NT2/D1 (cell line): ENCODE measurements at regions not wholly inside any gene's neighbourhood (a gene's known extent, or its start where the extent isn't known, plus 50 kb on each side); places are given as distances from the start of the nearest gene placed in this dataset.

Experiments used
- DNase-seq: peaks from one replicate; pipeline ENCODE4 v3.0.0-alpha.2; 2011; ENCODE audit warnings: low read depth, low spot score
- H3K27me3 ChIP-seq: 2 replicates; pipeline ENCODE4 v1.6.0; 2011; ENCODE audit warnings: mild to moderate bottlenecking; ENCODE audit not compliant: insufficient read length, insufficient read depth
- H3K36me3 ChIP-seq: 2 replicates; pipeline ENCODE4 v1.6.1; 2011; ENCODE audit warnings: mild to moderate bottlenecking, low read length, mixed read lengths; ENCODE audit not compliant: insufficient read depth, insufficient read length
- H3K4me1 ChIP-seq: 2 replicates; pipeline ENCODE4 v1.5.1; 2011; ENCODE audit not compliant: insufficient read depth, insufficient read length
- H3K4me3 ChIP-seq: 2 replicates; pipeline ENCODE4 v1.5.1; 2011; ENCODE audit warnings: low read depth; ENCODE audit not compliant: insufficient read length
- H3K9ac ChIP-seq: 2 replicates; pipeline ENCODE4 v1.6.0; 2011; ENCODE audit warnings: low read depth; ENCODE audit not compliant: insufficient read length
- H3K9me3 ChIP-seq: 2 replicates; pipeline ENCODE4 v1.5.1; 2011; ENCODE audit warnings: mild to moderate bottlenecking, low read length; ENCODE audit not compliant: insufficient read depth
- SUZ12 ChIP-seq: IDR thresholded peaks from 2 replicates; pipeline ENCODE4 v1.6.1; 2011; ENCODE audit not compliant: insufficient read length, insufficient read depth; ENCODE audit errors: extremely low read depth
- YY1 ChIP-seq: IDR thresholded peaks from 2 replicates; pipeline ENCODE4 v1.6.1; 2011; ENCODE audit not compliant: insufficient read length, insufficient read depth
- ZNF274 ChIP-seq: IDR thresholded peaks from 2 replicates; pipeline ENCODE4 v1.6.1; 2011; ENCODE audit warnings: mild to moderate bottlenecking, low read depth, low read length

DNA sequence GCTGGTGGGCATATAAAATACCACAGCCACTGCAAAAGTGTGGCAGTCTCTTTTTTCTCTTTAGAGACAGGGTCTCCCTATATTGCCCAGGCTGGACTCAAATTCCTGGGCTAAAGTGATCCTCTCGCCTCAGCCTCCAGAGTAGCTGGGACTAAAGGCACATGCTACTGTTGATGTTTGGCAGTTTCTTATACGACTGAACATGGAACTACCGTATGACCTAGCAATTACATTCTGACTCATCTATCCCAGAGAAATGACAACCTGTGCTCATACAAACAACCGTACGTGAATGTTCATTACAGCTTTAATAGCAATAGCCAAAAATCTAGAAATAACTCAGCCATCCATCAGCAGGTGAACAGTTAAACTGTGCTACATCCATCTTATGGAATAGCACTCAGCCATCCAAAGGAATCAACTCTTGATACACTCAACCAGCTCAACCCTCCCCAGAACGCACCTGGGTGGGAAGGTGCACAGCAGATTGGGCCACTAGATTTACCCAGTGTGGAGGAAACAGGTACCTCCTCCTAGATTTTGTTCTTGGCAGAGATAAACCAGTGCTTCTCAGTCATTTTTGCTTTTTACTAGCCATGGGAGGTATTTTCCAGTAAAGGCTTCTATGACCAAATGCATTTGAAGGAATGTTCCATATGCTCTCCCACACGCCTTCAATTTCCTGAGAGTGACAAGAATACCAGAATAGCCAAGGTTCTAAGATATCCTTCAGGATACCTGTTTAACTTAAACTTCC is 130.5 kb downstream of the MED15 start:
- DNase-seq, result no peak
- no peaks in the 10 kb centered on the region for H3K27me3 ChIP-seq

DNA sequence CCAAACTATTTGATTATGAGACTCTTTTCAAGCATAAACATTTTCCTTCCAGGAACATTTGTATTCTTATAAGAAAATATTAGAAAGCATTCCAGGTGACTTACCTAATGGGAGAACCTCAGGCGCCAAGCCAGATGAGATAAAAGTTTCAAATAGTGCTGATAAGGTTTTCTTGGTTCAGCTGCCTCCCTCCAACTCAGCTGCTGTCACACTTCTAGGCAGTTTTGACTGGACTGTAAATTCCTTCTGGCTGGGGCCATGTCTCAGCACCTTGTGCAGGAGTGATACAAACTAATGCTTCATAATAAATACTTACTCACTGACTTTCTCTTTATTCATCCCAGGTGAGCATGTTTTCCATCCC is 131.1 kb downstream of the MED15 start:
- Histone ChIP-seq H3K4me1 (peaks cover 3% of the 10 kb centered on the region), H3K4me3 (no peak overlapping the region), H3K27me3 (no peaks in the 10 kb centered on the region), H3K9me3 (no peaks in the 10 kb centered on the region), H3K9ac (no peak overlapping the region), H3K36me3 (no peaks in the 10 kb centered on the region)
- no peak for DNase-seq
- TF ChIP-seq YY1, result no peak
- no peak for TF ChIP-seq ZNF274
- TF ChIP-seq SUZ12, result no peak

More for the DNA sequence above, 130.5 kb downstream of the MED15 start:
- Histone ChIP-seq H3K4me1 (peaks cover 3% of the 10 kb centered on the region), H3K9ac (no peak overlapping the region), H3K9me3 (no peaks in the 10 kb centered on the region), H3K36me3 (no peaks in the 10 kb centered on the region), H3K4me3 (no peak overlapping the region)
- TF ChIP-seq ZNF274 (no peak), YY1 (no peak), SUZ12 (no peak)

DNA sequence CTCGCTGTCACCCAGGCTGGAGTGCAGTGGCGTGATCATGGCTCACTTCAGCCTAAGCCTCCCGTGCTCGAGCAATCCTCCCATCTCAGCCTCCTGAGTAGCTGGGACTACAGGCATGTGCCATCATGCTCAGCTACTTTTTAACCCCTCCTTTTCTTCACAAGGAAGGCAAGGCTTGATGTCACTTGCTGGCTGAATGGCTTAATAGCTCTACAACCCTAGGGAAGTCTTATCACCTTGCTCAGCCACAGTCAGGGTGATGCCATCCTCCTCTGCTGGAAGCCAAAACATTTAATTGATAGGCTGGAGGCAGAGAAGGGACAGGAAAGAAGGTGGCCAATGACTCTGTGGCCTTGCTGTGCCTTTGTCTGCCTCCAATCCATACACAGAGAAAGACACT is 131.9 kb downstream of the MED15 start:
- H3K4me1 ChIP-seq, result peaks cover 3% of the 10 kb centered on the region
- no peak for TF ChIP-seq YY1
- TF ChIP-seq ZNF274, result no peak
- TF ChIP-seq SUZ12, result no peak
- H3K27me3 ChIP-seq, result no peaks in the 10 kb centered on the region
- H3K9ac ChIP-seq, result no peak overlapping the region
- no peaks in the 10 kb centered on the region for H3K36me3 ChIP-seq
- no peaks in the 10 kb centered on the region for H3K9me3 ChIP-seq
- H3K4me3 ChIP-seq, result no peak overlapping the region
- DNase-seq, result no peak

DNA sequence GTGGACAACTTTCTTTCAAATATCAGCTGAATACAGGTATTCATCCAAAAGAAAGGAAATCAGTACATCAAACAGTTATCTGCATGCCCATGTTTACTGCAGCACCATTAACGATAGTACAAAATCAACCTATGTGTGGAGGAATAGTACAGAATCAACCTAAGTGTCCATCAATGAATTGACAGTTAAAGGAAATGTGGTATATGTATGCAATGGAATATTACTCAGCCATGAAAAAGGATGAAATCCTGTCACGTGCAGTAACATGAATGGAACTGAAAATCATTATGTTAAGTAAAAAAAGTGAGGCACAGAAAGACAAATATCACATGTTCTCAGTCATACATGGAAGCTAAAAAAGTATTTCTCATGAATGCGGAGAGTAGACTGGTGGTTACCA is 132.3 kb downstream of the MED15 start:
- peaks cover 3% of the 10 kb centered on the region for H3K4me1 ChIP-seq
- no peaks in the 10 kb centered on the region for H3K9me3 ChIP-seq
- no peaks in the 10 kb centered on the region for H3K27me3 ChIP-seq
- no peak overlapping the region for H3K9ac ChIP-seq
- DNase-seq, result no peak
- H3K4me3 ChIP-seq, result no peak overlapping the region
- no peak for TF ChIP-seq YY1
- no peak for TF ChIP-seq ZNF274
- TF ChIP-seq SUZ12, result no peak
- H3K36me3 ChIP-seq, result no peaks in the 10 kb centered on the region

DNA sequence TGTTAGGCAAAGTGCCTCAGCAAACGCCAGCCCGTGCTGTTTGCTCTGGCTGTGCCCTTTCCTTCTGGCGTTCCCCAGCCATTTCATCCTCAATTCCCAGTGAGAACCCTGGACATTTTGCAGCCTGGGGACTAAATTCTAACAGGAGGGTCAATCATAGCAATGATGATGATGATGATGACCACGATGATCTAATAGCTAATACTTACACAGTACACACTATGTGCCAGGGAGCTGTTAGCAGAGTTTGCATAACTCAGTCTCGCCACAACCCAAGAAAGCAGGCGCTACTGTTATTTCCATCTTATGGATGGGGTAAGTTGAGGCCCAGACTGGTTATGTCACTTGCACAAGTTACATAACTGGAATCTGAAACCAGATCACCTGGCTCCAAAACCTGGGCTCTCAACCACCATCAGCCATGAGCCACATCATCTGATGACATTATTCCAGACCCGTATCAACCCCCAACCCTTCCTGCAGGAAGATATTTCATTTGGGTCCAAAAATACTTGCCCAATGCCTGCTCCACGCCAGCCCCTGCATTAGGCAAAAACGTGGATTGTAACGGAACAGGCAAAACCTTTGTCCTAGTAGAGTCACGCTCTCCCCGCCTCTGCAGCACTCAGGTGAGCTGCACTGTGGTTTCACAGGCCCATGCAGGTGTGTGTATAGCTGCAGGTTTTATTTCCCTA is 132.6 kb upstream of the SERPIND1 start:
- TF ChIP-seq SUZ12, result no peak
- TF ChIP-seq ZNF274, result no peak
- TF ChIP-seq YY1, result no peak
- Histone ChIP-seq H3K27me3 (no peaks in the 10 kb centered on the region), H3K9me3 (no peaks in the 10 kb centered on the region)

DNA sequence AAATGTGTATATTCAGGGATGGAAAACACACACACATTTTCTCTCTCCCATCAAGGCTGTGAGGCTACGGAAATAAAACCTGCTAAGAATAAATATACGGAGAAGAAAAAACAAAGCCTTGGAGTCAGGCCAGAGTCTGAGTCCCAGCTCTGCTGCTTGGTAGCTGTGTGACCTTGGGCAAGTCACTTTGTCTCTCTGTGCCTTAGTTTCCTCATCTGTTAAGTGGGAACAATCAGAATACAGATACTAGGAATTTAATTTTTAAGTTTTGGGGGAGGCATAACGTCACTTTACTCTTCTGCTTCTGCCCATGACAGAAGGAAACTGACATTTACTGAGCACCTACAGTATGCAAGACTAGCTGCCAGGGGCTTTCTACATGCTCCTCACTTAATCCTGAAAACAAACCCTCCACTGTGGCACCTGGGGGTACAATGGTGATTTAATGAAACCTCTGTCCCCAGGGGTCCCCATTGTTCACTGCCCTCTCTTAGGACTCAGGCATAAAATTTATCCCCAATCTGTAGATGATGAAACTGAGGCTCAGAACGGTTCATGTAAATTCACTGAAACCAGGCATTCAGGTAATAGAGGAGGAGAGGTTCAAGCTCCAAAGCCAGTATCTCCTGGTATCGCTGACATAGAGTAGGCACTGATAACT is 131.9 kb upstream of the SERPIND1 start:
- no peaks in the 10 kb centered on the region for H3K9me3 ChIP-seq
- no peaks in the 10 kb centered on the region for H3K36me3 ChIP-seq
- no peak for DNase-seq
- no peaks in the 10 kb centered on the region for H3K27me3 ChIP-seq
- no peak overlapping the region for H3K4me3 ChIP-seq
- H3K4me1 ChIP-seq, result no peaks in the 10 kb centered on the region
- TF ChIP-seq SUZ12 (no peak), ZNF274 (no peak), YY1 (no peak)
- H3K9ac ChIP-seq, result no peak overlapping the region

More for the DNA sequence above, 132.6 kb upstream of the SERPIND1 start:
- Histone ChIP-seq H3K9ac (no peak overlapping the region), H3K36me3 (no peaks in the 10 kb centered on the region), H3K4me1 (peaks cover 3% of the 10 kb centered on the region), H3K4me3 (no peak overlapping the region)
- no peak for DNase-seq

DNA sequence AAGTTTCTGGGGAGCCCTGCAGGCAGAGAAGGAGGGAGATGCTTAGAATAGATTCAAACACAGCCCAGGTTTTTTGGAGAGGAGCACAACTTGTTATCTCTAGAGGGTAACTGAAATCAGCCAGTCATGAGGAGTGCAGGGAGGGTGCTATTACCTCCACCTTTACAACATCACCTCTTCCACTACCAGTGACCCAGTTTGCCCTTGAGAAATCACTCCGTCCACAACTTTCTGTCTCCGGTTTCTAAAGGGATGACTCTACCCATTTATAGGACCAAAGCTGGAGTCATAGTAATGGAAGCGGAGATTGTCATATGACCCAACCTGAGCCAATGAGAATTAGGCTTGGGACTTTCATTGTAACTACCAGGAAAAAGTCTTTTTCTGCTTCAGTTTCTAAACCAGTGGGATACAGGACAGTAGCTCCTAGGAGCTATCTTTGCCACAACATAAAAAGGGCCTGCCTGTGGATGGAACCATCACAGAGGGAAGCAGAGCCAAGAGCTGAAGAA is 131.2 kb upstream of the SERPIND1 start:
- DNase-seq, result no peak
- Histone ChIP-seq H3K9ac (no peak overlapping the region), H3K36me3 (no peaks in the 10 kb centered on the region), H3K4me3 (no peak overlapping the region), H3K4me1 (no peaks in the 10 kb centered on the region), H3K27me3 (no peaks in the 10 kb centered on the region), H3K9me3 (no peaks in the 10 kb centered on the region)
- TF ChIP-seq YY1 (no peak), ZNF274 (no peak), SUZ12 (no peak)
